ENCODE measurements at regions not wholly inside any gene's neighbourhood (a gene's known extent, or its start where the extent isn't known, plus 50 kb on each side); places are given as distances from the start of the nearest gene placed in this dataset.

- no peak for FAIRE-seq
Observed at GRCh38 chr5:67355120-67355713, 158.6 kb upstream of the CD180 start.

GRCh38 chr5:67353500-67354450, 157.2 kb upstream of the CD180 start:
- no peak for FAIRE-seq

GRCh38 chr5:67350618-67351201, 154.1 kb upstream of the CD180 start:
- FAIRE-seq = no peak

GRCh38 chr5:67350185-67350584, 153.6 kb upstream of the CD180 start:
- no peak for FAIRE-seq

- FAIRE-seq = no peak
Observed at GRCh38 chr5:67347821-67348220, 151.2 kb upstream of the CD180 start.

- no peak for FAIRE-seq
Observed at GRCh38 chr5:67346611-67347010, 150.0 kb upstream of the CD180 start.

GRCh38 chr5:67344870-67345269, 148.3 kb upstream of the CD180 start:
- FAIRE-seq = no peak

- no peak for FAIRE-seq
Observed at GRCh38 chr5:67343835-67344234, 147.2 kb upstream of the CD180 start.

GRCh38 chr5:67341478-67341877, 144.9 kb upstream of the CD180 start:
- FAIRE-seq = no peak

GRCh38 chr5:67339219-67339767, 142.7 kb upstream of the CD180 start:
- FAIRE-seq = no peak

- no peak for FAIRE-seq
Observed at GRCh38 chr5:67338421-67338820, 141.8 kb upstream of the CD180 start.

- FAIRE-seq = no peak
Observed at GRCh38 chr5:67337751-67338150, 141.2 kb upstream of the CD180 start.

GRCh38 chr5:67335426-67335825, 138.8 kb upstream of the CD180 start:
- no peak for FAIRE-seq

GRCh38 chr5:67334373-67334772, 137.8 kb upstream of the CD180 start:
- FAIRE-seq = no peak

GRCh38 chr5:67333171-67333570, 136.6 kb upstream of the CD180 start:
- no peak for FAIRE-seq

GRCh38 chr5:67331296-67331925, 134.8 kb upstream of the CD180 start:
- no peak for FAIRE-seq

GRCh38 chr5:67319935-67320725, 123.5 kb upstream of the CD180 start:
- no peak for FAIRE-seq

GRCh38 chr5:67318746-67319145, 122.1 kb upstream of the CD180 start:
- FAIRE-seq = no peak

GRCh38 chr5:67317603-67318002, 121.0 kb upstream of the CD180 start:
- no peak for FAIRE-seq

- no peak for FAIRE-seq
Observed at GRCh38 chr5:67316695-67317094, 120.1 kb upstream of the CD180 start.

GRCh38 chr5:67315082-67315989, 118.7 kb upstream of the CD180 start:
- no peak for FAIRE-seq

Measured in colon (tissue), 2 donors.